ENCODE measurements at regions not wholly inside any gene's neighbourhood (a gene's known extent, or its start where the extent isn't known, plus 50 kb on each side); places are given as distances from the start of the nearest gene placed in this dataset.

DNA sequence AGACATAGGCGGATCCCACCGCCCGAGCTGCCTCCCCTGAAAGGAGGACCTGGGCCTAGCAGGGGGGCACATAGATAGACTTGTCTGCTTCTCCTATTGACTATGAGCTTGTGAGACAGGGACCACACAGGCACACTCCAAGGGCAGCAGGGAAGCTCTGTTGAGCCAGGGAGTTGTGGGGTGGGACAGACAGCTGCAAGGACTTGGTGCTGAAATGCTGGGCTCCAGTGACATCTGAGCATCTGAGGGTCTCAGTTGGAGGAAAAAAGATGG is 53.4 kb upstream of the ANO1 start:
- BruUV-seq (replicated peaks), result no TSS peak
- Histone ChIP-seq H3K9me3 (ENCODE audit: control insufficient read depth in 1 of 2, insufficient read depth in 1 of 2, low read depth in 1 of 2, low read length in 2 of 2) (no peaks in the 10 kb centered on the region; a peak in 1 of 4 replicates), H2AFZ (ENCODE audit: low read depth, low read length, poor library complexity, severe bottlenecking) (no peak overlapping the region), H3K4me2 (ENCODE audit: low read length) (no peak overlapping the region), H3K4me3 (replicated peaks in 1 of 2; ENCODE audit: low read depth in 1 of 2, low read length in 2 of 2) (no peak overlapping the region), H4K20me1 (ENCODE audit: insufficient read depth) (no peaks in the 10 kb centered on the region), H3K79me2 (ENCODE audit: insufficient read depth, low read length) (no peaks in the 10 kb centered on the region), H3K27ac (ENCODE audit: low read depth, low read length) (no peak overlapping the region), H3K9ac (ENCODE audit: low read length) (no peak overlapping the region), H3K36me3 (ENCODE audit: control insufficient read depth in 1 of 2, insufficient read depth in 2 of 2, low read length in 2 of 2) (no peaks in the 10 kb centered on the region), H3K27me3 (ENCODE audit: insufficient read depth, low read length) (no peaks in the 10 kb centered on the region), H3K9me2 (ENCODE audit: insufficient read depth) (no peaks in the 10 kb centered on the region), H3K4me1 (ENCODE audit: control insufficient read depth in 1 of 2, insufficient read depth in 2 of 2, low read length in 2 of 2) (peaks cover 6 to 29% of the 10 kb centered on the region in 2 experiments; a peak in 2 of 4 replicates)
- RAD21 ChIA-PET (ENCODE audit: low non-redundant PET in 1 of 2, low total read pairs in 2 of 2, uncharacterized antibody in 2 of 2, unreplicated experiment in 2 of 2), result no interaction called here
- POLR2A ChIA-PET, result no interaction called here
- CTCF ChIA-PET, result no interaction called here
- DNase-seq (ENCODE audit: low read depth, low spot score) (no peak), ATAC-seq (no peak)
- intact Hi-C loops (cut with micrococcal nuclease), result no loop called here
- TF ChIP-seq ZFX (IDR thresholded peaks at IDR 0.05) (no peak), ZNF274 (IDR thresholded peaks at IDR 0.05; ENCODE audit: low read depth, low read length) (no peak), JUND (IDR thresholded peaks at IDR 0.05) (no peak), YY1 (IDR thresholded peaks at IDR 0.05; ENCODE audit: extremely low read depth, insufficient replicate concordance, low read depth, low read length) (no peak), SRF (IDR thresholded peaks at IDR 0.05; ENCODE audit: low read depth) (no peak), EZH2phosphoT487 (IDR thresholded peaks at IDR 0.05; ENCODE audit: borderline replicate concordance) (no peak), EZH2 (IDR thresholded peaks at IDR 0.05) (no peak), POLR2A (IDR thresholded peaks at IDR 0.05; ENCODE audit: borderline replicate concordance, extremely low read depth, insufficient read depth, insufficient read length) (no peak), FOSL1 (IDR thresholded peaks at IDR 0.05; ENCODE audit: low read depth) (no peak), EGR1 (IDR thresholded peaks at IDR 0.05; ENCODE audit: low read depth) (no peak), RAD21 (IDR thresholded peaks at IDR 0.05; ENCODE audit: low read depth) (no peak), SIN3A (IDR thresholded peaks at IDR 0.05; ENCODE audit: low read depth) (no peak), CEBPB (IDR thresholded peaks at IDR 0.05; ENCODE audit: low read depth) (no peak), CBX3 (IDR thresholded peaks at IDR 0.05; ENCODE audit: low read depth) (no peak), ELF1 (IDR thresholded peaks at IDR 0.05; ENCODE audit: borderline replicate concordance, low read depth) (no peak)
- TF ChIP-seq, protein P1, sequence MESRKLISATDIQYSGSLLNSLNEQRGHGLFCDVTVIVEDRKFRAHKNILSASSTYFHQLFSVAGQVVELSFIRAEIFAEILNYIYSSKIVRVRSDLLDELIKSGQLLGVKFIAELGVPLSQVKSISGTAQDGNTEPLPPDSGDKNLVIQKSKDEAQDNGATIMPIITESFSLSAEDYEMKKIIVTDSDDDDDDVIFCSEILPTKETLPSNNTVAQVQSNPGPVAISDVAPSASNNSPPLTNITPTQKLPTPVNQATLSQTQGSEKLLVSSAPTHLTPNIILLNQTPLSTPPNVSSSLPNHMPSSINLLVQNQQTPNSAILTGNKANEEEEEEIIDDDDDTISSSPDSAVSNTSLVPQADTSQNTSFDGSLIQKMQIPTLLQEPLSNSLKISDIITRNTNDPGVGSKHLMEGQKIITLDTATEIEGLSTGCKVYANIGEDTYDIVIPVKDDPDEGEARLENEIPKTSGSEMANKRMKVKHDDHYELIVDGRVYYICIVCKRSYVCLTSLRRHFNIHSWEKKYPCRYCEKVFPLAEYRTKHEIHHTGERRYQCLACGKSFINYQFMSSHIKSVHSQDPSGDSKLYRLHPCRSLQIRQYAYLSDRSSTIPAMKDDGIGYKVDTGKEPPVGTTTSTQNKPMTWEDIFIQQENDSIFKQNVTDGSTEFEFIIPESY (IDR thresholded peaks at IDR 0.05; ENCODE audit: extremely low read depth, insufficient replicate concordance, low read length), result no peak
- TF ChIP-seq, protein P2, sequence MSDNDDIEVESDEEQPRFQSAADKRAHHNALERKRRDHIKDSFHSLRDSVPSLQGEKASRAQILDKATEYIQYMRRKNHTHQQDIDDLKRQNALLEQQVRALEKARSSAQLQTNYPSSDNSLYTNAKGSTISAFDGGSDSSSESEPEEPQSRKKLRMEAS (IDR thresholded peaks at IDR 0.05), result no peak
- TF ChIP-seq, protein P3, sequence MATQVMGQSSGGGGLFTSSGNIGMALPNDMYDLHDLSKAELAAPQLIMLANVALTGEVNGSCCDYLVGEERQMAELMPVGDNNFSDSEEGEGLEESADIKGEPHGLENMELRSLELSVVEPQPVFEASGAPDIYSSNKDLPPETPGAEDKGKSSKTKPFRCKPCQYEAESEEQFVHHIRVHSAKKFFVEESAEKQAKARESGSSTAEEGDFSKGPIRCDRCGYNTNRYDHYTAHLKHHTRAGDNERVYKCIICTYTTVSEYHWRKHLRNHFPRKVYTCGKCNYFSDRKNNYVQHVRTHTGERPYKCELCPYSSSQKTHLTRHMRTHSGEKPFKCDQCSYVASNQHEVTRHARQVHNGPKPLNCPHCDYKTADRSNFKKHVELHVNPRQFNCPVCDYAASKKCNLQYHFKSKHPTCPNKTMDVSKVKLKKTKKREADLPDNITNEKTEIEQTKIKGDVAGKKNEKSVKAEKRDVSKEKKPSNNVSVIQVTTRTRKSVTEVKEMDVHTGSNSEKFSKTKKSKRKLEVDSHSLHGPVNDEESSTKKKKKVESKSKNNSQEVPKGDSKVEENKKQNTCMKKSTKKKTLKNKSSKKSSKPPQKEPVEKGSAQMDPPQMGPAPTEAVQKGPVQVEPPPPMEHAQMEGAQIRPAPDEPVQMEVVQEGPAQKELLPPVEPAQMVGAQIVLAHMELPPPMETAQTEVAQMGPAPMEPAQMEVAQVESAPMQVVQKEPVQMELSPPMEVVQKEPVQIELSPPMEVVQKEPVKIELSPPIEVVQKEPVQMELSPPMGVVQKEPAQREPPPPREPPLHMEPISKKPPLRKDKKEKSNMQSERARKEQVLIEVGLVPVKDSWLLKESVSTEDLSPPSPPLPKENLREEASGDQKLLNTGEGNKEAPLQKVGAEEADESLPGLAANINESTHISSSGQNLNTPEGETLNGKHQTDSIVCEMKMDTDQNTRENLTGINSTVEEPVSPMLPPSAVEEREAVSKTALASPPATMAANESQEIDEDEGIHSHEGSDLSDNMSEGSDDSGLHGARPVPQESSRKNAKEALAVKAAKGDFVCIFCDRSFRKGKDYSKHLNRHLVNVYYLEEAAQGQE (IDR thresholded peaks at IDR 0.05; ENCODE audit: low read depth), result no peak
- TF ChIP-seq, protein P4, sequence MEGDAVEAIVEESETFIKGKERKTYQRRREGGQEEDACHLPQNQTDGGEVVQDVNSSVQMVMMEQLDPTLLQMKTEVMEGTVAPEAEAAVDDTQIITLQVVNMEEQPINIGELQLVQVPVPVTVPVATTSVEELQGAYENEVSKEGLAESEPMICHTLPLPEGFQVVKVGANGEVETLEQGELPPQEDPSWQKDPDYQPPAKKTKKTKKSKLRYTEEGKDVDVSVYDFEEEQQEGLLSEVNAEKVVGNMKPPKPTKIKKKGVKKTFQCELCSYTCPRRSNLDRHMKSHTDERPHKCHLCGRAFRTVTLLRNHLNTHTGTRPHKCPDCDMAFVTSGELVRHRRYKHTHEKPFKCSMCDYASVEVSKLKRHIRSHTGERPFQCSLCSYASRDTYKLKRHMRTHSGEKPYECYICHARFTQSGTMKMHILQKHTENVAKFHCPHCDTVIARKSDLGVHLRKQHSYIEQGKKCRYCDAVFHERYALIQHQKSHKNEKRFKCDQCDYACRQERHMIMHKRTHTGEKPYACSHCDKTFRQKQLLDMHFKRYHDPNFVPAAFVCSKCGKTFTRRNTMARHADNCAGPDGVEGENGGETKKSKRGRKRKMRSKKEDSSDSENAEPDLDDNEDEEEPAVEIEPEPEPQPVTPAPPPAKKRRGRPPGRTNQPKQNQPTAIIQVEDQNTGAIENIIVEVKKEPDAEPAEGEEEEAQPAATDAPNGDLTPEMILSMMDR (IDR thresholded peaks at IDR 0.05 in 2 of 3, conservative IDR thresholded peaks at IDR 0.05 in 1 of 3; ENCODE audit: borderline replicate concordance in 1 of 3, insufficient read depth in 1 of 3, low read depth in 2 of 3, low read length in 2 of 3), result no peak

Measured in HCT116 (cell line).